Activated naive CD8-positive, alpha-beta T cell treated with anti-CD3 and anti-CD28 coated beads, Interleukin-2, amount 50 U/mL, for 24 hours (primary cell): ENCODE measurements at regions not wholly inside any gene's neighbourhood (a gene's known extent, or its start where the extent isn't known, plus 50 kb on each side); places are given as distances from the start of the nearest gene placed in this dataset.

Source experiments
- ATAC-seq: fragments of 150-1000 bp; cut with Tn5 transposase; one replicate; pipeline ENCODE4 v1.10.0; 2021
- DNase-seq: peaks from one replicate; pipeline ENCODE4 v3.0.0; 2021
- H3K27ac Mint-ChIP-seq: one replicate; pipeline ENCODE4 v1.8.0; 2021; ENCODE audit warnings: mild to moderate bottlenecking, mixed read lengths
- H3K27me3 Mint-ChIP-seq: one replicate; pipeline ENCODE4 v1.8.0; 2021; ENCODE audit warnings: mixed read lengths
- H3K36me3 Mint-ChIP-seq: one replicate; pipeline ENCODE4 v1.8.0; 2021; ENCODE audit warnings: low read depth, mixed read lengths
- H3K4me1 Mint-ChIP-seq: one replicate; pipeline ENCODE4 v1.8.0; 2021; ENCODE audit warnings: mixed read lengths
- H3K4me3 Mint-ChIP-seq: one replicate; pipeline ENCODE4 v1.8.0; 2021; ENCODE audit warnings: mild to moderate bottlenecking, moderate library complexity, mixed read lengths
- H3K9me3 Mint-ChIP-seq: one replicate; pipeline ENCODE4 v1.8.0; 2021; ENCODE audit warnings: mixed read lengths

- H3K4me1 Mint-ChIP-seq: no peaks in the 10 kb centered on the region
- H3K27me3 Mint-ChIP-seq: no peaks in the 10 kb centered on the region
- H3K36me3 Mint-ChIP-seq: no peaks in the 10 kb centered on the region
- no peaks in the 10 kb centered on the region for H3K9me3 Mint-ChIP-seq
- ATAC-seq (no peak), DNase-seq (no peak)
- no peak overlapping the region for H3K27ac Mint-ChIP-seq
- H3K4me3 Mint-ChIP-seq: no peak overlapping the region
These were observed 1713.5 kb upstream of the SLC39A10 start for GRCh38 chr2:193943406-193943960.

- no peak for ATAC-seq
These were observed 1721.9 kb upstream of the SLC39A10 start for GRCh38 chr2:193935114-193935513.

GRCh38 chr2:193929131-193929530 is 1727.9 kb upstream of the SLC39A10 start:
- no peaks in the 10 kb centered on the region for H3K9me3 Mint-ChIP-seq
- no peaks in the 10 kb centered on the region for H3K27me3 Mint-ChIP-seq
- no peak for ATAC-seq
- no peaks in the 10 kb centered on the region for H3K36me3 Mint-ChIP-seq
- H3K4me1 Mint-ChIP-seq: no peaks in the 10 kb centered on the region
- H3K4me3 Mint-ChIP-seq: no peak overlapping the region
- H3K27ac Mint-ChIP-seq: no peak overlapping the region
- DNase-seq: no peak

More at GRCh38 chr2:193935114-193935513, 1721.9 kb upstream of the SLC39A10 start:
- Mint-ChIP-seq H3K4me3 (no peak overlapping the region), H3K27ac (no peak overlapping the region), H3K27me3 (no peaks in the 10 kb centered on the region), H3K36me3 (no peaks in the 10 kb centered on the region), H3K4me1 (no peaks in the 10 kb centered on the region), H3K9me3 (no peaks in the 10 kb centered on the region)
- no peak for DNase-seq

- no peak overlapping the region for H3K27ac Mint-ChIP-seq
- no peaks in the 10 kb centered on the region for H3K4me1 Mint-ChIP-seq
- no peak for ATAC-seq
- no peaks in the 10 kb centered on the region for H3K36me3 Mint-ChIP-seq
- no peaks in the 10 kb centered on the region for H3K9me3 Mint-ChIP-seq
- no peaks in the 10 kb centered on the region for H3K27me3 Mint-ChIP-seq
- no peak for DNase-seq
- no peak overlapping the region for H3K4me3 Mint-ChIP-seq
These were observed 1712.8 kb upstream of the TMEFF2 start for GRCh38 chr2:193907561-193907960.

GRCh38 chr2:193900292-193900691 is 1705.6 kb upstream of the TMEFF2 start:
- Mint-ChIP-seq H3K4me1 (peaks cover under 1% of the 10 kb centered on the region), H3K9me3 (no peaks in the 10 kb centered on the region), H3K27ac (no peak overlapping the region), H3K36me3 (no peaks in the 10 kb centered on the region), H3K27me3 (no peaks in the 10 kb centered on the region), H3K4me3 (no peak overlapping the region)
- DNase-seq: no peak
- no peak for ATAC-seq

- H3K27ac Mint-ChIP-seq: no peak overlapping the region
- H3K36me3 Mint-ChIP-seq: no peaks in the 10 kb centered on the region
- peaks cover 7% of the 10 kb centered on the region for H3K4me1 Mint-ChIP-seq
- peaks cover 1% of the 10 kb centered on the region for H3K9me3 Mint-ChIP-seq
- no peak overlapping the region for H3K4me3 Mint-ChIP-seq
- ATAC-seq: peak; percentile 52
- no peak for DNase-seq
- H3K27me3 Mint-ChIP-seq: no peaks in the 10 kb centered on the region
These were observed 1700.5 kb upstream of the TMEFF2 start for GRCh38 chr2:193895226-193895625.

GRCh38 chr2:193894081-193894480 is 1699.3 kb upstream of the TMEFF2 start:
- no peaks in the 10 kb centered on the region for H3K36me3 Mint-ChIP-seq
- ATAC-seq (peak; percentile 10), DNase-seq (no peak)
- H3K9me3 Mint-ChIP-seq: peaks cover 7% of the 10 kb centered on the region
- H3K4me1 Mint-ChIP-seq: peaks cover 8% of the 10 kb centered on the region
- no peaks in the 10 kb centered on the region for H3K27me3 Mint-ChIP-seq
- no peak overlapping the region for H3K4me3 Mint-ChIP-seq
- no peak overlapping the region for H3K27ac Mint-ChIP-seq

GRCh38 chr2:193891023-193891422 is 1696.3 kb upstream of the TMEFF2 start:
- Mint-ChIP-seq H3K27ac (no peak overlapping the region), H3K4me3 (no peak overlapping the region), H3K36me3 (no peaks in the 10 kb centered on the region), H3K4me1 (peaks cover 8% of the 10 kb centered on the region), H3K27me3 (peaks cover 3% of the 10 kb centered on the region), H3K9me3 (peaks cover 7% of the 10 kb centered on the region)
- DNase-seq: no peak
- peak; percentile 56 for ATAC-seq

- H3K27ac Mint-ChIP-seq: no peak overlapping the region
- H3K9me3 Mint-ChIP-seq: peaks cover 25% of the 10 kb centered on the region
- DNase-seq (no peak), ATAC-seq (no peak)
- no peak overlapping the region for H3K4me3 Mint-ChIP-seq
- H3K27me3 Mint-ChIP-seq: peaks cover 3% of the 10 kb centered on the region
- H3K4me1 Mint-ChIP-seq: peaks cover 1% of the 10 kb centered on the region
- H3K36me3 Mint-ChIP-seq: no peaks in the 10 kb centered on the region
These were observed 1690.7 kb upstream of the TMEFF2 start for GRCh38 chr2:193885419-193885818.

- Mint-ChIP-seq H3K9me3 (peaks cover 17% of the 10 kb centered on the region), H3K4me1 (no peaks in the 10 kb centered on the region), H3K4me3 (no peak overlapping the region), H3K27me3 (peaks cover 3% of the 10 kb centered on the region), H3K36me3 (no peaks in the 10 kb centered on the region), H3K27ac (no peak overlapping the region)
- no peak for DNase-seq
- ATAC-seq: no peak
These were observed 1689.1 kb upstream of the TMEFF2 start for GRCh38 chr2:193883820-193884219.

GRCh38 chr2:193876980-193877379 is 1682.2 kb upstream of the TMEFF2 start:
- DNase-seq: no peak
- Mint-ChIP-seq H3K4me1 (no peaks in the 10 kb centered on the region), H3K36me3 (no peaks in the 10 kb centered on the region), H3K4me3 (no peak overlapping the region), H3K9me3 (peaks cover 10% of the 10 kb centered on the region), H3K27me3 (no peaks in the 10 kb centered on the region), H3K27ac (no peak overlapping the region)
- no peak for ATAC-seq

- H3K27ac Mint-ChIP-seq: no peak overlapping the region
- H3K4me3 Mint-ChIP-seq: no peak overlapping the region
- no peaks in the 10 kb centered on the region for H3K4me1 Mint-ChIP-seq
These were observed 1674.8 kb upstream of the TMEFF2 start for GRCh38 chr2:193869564-193869963.

GRCh38 chr2:193868833-193869232 is 1674.1 kb upstream of the TMEFF2 start:
- no peaks in the 10 kb centered on the region for H3K36me3 Mint-ChIP-seq
- no peak overlapping the region for H3K27ac Mint-ChIP-seq
- ATAC-seq: no peak

More at GRCh38 chr2:193869564-193869963, 1674.8 kb upstream of the TMEFF2 start:
- ATAC-seq (no peak), DNase-seq (no peak)
- H3K27me3 Mint-ChIP-seq: no peaks in the 10 kb centered on the region
- H3K36me3 Mint-ChIP-seq: no peaks in the 10 kb centered on the region
- H3K9me3 Mint-ChIP-seq: peaks cover 5% of the 10 kb centered on the region

GRCh38 chr2:193868132-193868531 is 1673.4 kb upstream of the TMEFF2 start:
- ATAC-seq (no peak), DNase-seq (no peak)
- Mint-ChIP-seq H3K27ac (no peak overlapping the region), H3K9me3 (peaks cover 4% of the 10 kb centered on the region), H3K4me1 (no peaks in the 10 kb centered on the region), H3K36me3 (no peaks in the 10 kb centered on the region), H3K4me3 (no peak overlapping the region), H3K27me3 (no peaks in the 10 kb centered on the region)

More at GRCh38 chr2:193868833-193869232, 1674.1 kb upstream of the TMEFF2 start:
- Mint-ChIP-seq H3K4me3 (no peak overlapping the region), H3K4me1 (no peaks in the 10 kb centered on the region), H3K27me3 (no peaks in the 10 kb centered on the region), H3K9me3 (peaks cover 4% of the 10 kb centered on the region)
- no peak for DNase-seq

- Mint-ChIP-seq H3K36me3 (no peaks in the 10 kb centered on the region), H3K27me3 (no peaks in the 10 kb centered on the region), H3K9me3 (peaks cover 4% of the 10 kb centered on the region), H3K27ac (no peak overlapping the region), H3K4me1 (no peaks in the 10 kb centered on the region), H3K4me3 (no peak overlapping the region)
- ATAC-seq: no peak
- DNase-seq: no peak
These were observed 1672.7 kb upstream of the TMEFF2 start for GRCh38 chr2:193867454-193867853.

- Mint-ChIP-seq H3K27me3 (no peaks in the 10 kb centered on the region), H3K36me3 (no peaks in the 10 kb centered on the region), H3K9me3 (no peaks in the 10 kb centered on the region), H3K27ac (no peak overlapping the region), H3K4me1 (no peaks in the 10 kb centered on the region), H3K4me3 (no peak overlapping the region)
- DNase-seq (no peak), ATAC-seq (no peak)
These were observed 1666.8 kb upstream of the TMEFF2 start for GRCh38 chr2:193861557-193861956.
